Loucy (cell line): ENCODE measurements at regions not wholly inside any gene's neighbourhood (a gene's known extent, or its start where the extent isn't known, plus 50 kb on each side); places are given as distances from the start of the nearest gene placed in this dataset.

Source experiments
- H2AFZ ChIP-seq: fragments of 200-600 bp; sonication (generic); 2 replicates; pipeline ENCODE4 v1.6.0; 2016; ENCODE audit warnings: antibody characterized with exemption, mild to moderate bottlenecking, low read length, moderate library complexity
- H3F3A ChIP-seq: fragments of 200-600 bp; 2 replicates; pipeline ENCODE4 v1.6.0; 2016; ENCODE audit warnings: antibody characterized with exemption, low read depth, mild to moderate bottlenecking
- H3K27me3 ChIP-seq: fragments of 200-600 bp; sonication (generic); 2 replicates; pipeline ENCODE4 v1.6.1; 2014; ENCODE audit warnings: low read length, mild to moderate bottlenecking; ENCODE audit not compliant: insufficient read depth, poor library complexity, severe bottlenecking
- H3K36me3 ChIP-seq: fragments of 200-600 bp; sonication (generic); 2 replicates; pipeline ENCODE4 v1.6.1; 2016; ENCODE audit warnings: low read length; ENCODE audit not compliant: insufficient read depth
- H3K4me1 ChIP-seq: fragments of 200-600 bp; sonication (generic); 2 replicates; pipeline ENCODE4 v1.5.1; 2014; ENCODE audit warnings: low read length, mild to moderate bottlenecking; ENCODE audit not compliant: insufficient read depth, poor library complexity, severe bottlenecking
- H3K4me2 ChIP-seq: fragments of 200-600 bp; sonication (generic); 2 replicates; pipeline ENCODE4 v1.6.0; 2014; ENCODE audit warnings: antibody characterized with exemption, low read length, low read depth, mild to moderate bottlenecking; ENCODE audit not compliant: poor library complexity, severe bottlenecking
- H3K4me3 ChIP-seq: fragments of 200-600 bp; sonication (generic); 2 replicates; pipeline ENCODE4 v1.5.1; 2014; ENCODE audit warnings: low read length, mild to moderate bottlenecking, mixed read lengths; ENCODE audit not compliant: poor library complexity, severe bottlenecking
- H3K79me2 ChIP-seq: fragments of 200-600 bp; sonication (generic); 2 replicates; pipeline ENCODE4 v1.6.1; 2014; ENCODE audit warnings: low read length; ENCODE audit not compliant: insufficient read depth
- H3K9ac ChIP-seq: fragments of 200-600 bp; sonication (generic); 2 replicates; pipeline ENCODE4 v1.6.0; 2014; ENCODE audit warnings: mild to moderate bottlenecking, low read depth, low read length, moderate library complexity; ENCODE audit not compliant: poor library complexity, severe bottlenecking
- H3K9me2 ChIP-seq: fragments of 200-600 bp; sonication (generic); replicated peaks from 2 replicates; pipeline ENCODE4 v1.6.1; 2016; ENCODE audit warnings: low read depth, low read length, mixed read lengths
- H3K9me3 ChIP-seq: fragments of 200-600 bp; sonication (generic); 2 replicates; pipeline ENCODE4 v1.6.1; 2014; ENCODE audit warnings: mild to moderate bottlenecking, antibody characterized with exemption, low read length, low read depth; ENCODE audit not compliant: insufficient read depth
- H4K20me1 ChIP-seq: fragments of 200-600 bp; sonication (generic); 2 replicates; pipeline ENCODE4 v1.6.0; 2014; ENCODE audit warnings: antibody characterized with exemption, low read length, mild to moderate bottlenecking; ENCODE audit not compliant: insufficient read depth, poor library complexity, severe bottlenecking
- CTCF ChIP-seq: fragments of 200-600 bp; sonication (generic); conservative IDR thresholded peaks from 2 replicates; pipeline ENCODE4 v1.5.1; 2014; ENCODE audit warnings: mild to moderate bottlenecking, antibody characterized with exemption, low read length
- EZH2phosphoT487 ChIP-seq: fragments of 200-600 bp; IDR thresholded peaks from 2 replicates; pipeline ENCODE4 v1.6.1; 2018; ENCODE audit warnings: antibody characterized with exemption, mild to moderate bottlenecking, moderate library complexity, borderline replicate concordance

GRCh38 chr12:130251236-130251780 is 86.4 kb upstream of the PIWIL1 start:
- Histone ChIP-seq H3K4me3 (no peak overlapping the region), H3K79me2 (no peaks in the 10 kb centered on the region), H3F3A (no peaks in the 10 kb centered on the region), H3K4me2 (no peak overlapping the region), H3K9ac (no peak overlapping the region), H3K4me1 (no peaks in the 10 kb centered on the region), H3K27me3 (no peaks in the 10 kb centered on the region), H3K9me3 (no peaks in the 10 kb centered on the region), H3K36me3 (no peaks in the 10 kb centered on the region), H2AFZ (no peak overlapping the region), H4K20me1 (no peaks in the 10 kb centered on the region), H3K9me2 (no peaks in the 10 kb centered on the region)
- TF ChIP-seq CTCF (no peak), EZH2phosphoT487 (no peak)

- Histone ChIP-seq H3K4me2 (no peak overlapping the region), H3K9me2 (no peaks in the 10 kb centered on the region), H3K9me3 (peaks cover 3% of the 10 kb centered on the region; the same call in 1 of the 2 replicates), H3K79me2 (no peaks in the 10 kb centered on the region), H3K4me1 (no peaks in the 10 kb centered on the region), H2AFZ (no peak overlapping the region), H3F3A (no peaks in the 10 kb centered on the region), H3K36me3 (no peaks in the 10 kb centered on the region), H3K4me3 (no peak overlapping the region), H3K27me3 (no peaks in the 10 kb centered on the region), H3K9ac (no peak overlapping the region), H4K20me1 (no peaks in the 10 kb centered on the region)
- TF ChIP-seq EZH2phosphoT487 (no peak), CTCF (no peak)
Measured at GRCh38 chr12:130253866-130254265, 83.8 kb upstream of the PIWIL1 start.

GRCh38 chr12:130254461-130255276 is 83.0 kb upstream of the PIWIL1 start:
- no peak overlapping the region for H3K4me3 ChIP-seq
- no peaks in the 10 kb centered on the region for H3K27me3 ChIP-seq
- no peaks in the 10 kb centered on the region for H3K36me3 ChIP-seq
- no peaks in the 10 kb centered on the region for H3K9me2 ChIP-seq
- H3F3A ChIP-seq, result no peaks in the 10 kb centered on the region
- no peaks in the 10 kb centered on the region for H3K79me2 ChIP-seq
- H3K4me1 ChIP-seq, result no peaks in the 10 kb centered on the region
- no peak overlapping the region for H3K4me2 ChIP-seq
- H3K9me3 ChIP-seq, result peaks cover 5% of the 10 kb centered on the region; the same call in 1 of the 2 replicates
- no peak overlapping the region for H3K9ac ChIP-seq
- H2AFZ ChIP-seq, result no peak overlapping the region
- H4K20me1 ChIP-seq, result no peaks in the 10 kb centered on the region
- no peak for TF ChIP-seq EZH2phosphoT487
- TF ChIP-seq CTCF, result no peak
